CD4-positive, alpha-beta T cell (primary cell): ENCODE measurements at regions not wholly inside any gene's neighbourhood (a gene's known extent, or its start where the extent isn't known, plus 50 kb on each side); places are given as distances from the start of the nearest gene placed in this dataset.

Experiments
- ATAC-seq: fragments of 200-7000 bp; cut with Tn5 transposase; one replicate; pipeline ENCODE4 v1.10.0; 2022; ENCODE audit warnings: mild to moderate bottlenecking; ENCODE audit not compliant: poor library complexity
- CTCF ChIA-PET: fragments of 350-600 bp; sonication (Branson Sonifier 250); formaldehyde crosslinking; loops from one replicate; lab custom pipeline; 2021; ENCODE audit warnings: antibody characterized with exemption, inconsistent platforms; lab: Charles Lee
- POLR2A ChIA-PET: fragments of 350-600 bp; sonication (Branson Sonifier 250); formaldehyde crosslinking; loops from one replicate; lab custom pipeline; 2021; ENCODE audit warnings: antibody characterized with exemption, inconsistent platforms; lab: Charles Lee
- DNase-seq, 14 experiments: peaks; one replicate each; pipeline ENCODE4 v3.0.0-alpha.2; 2013 to 2020; ENCODE audit warnings: mixed read lengths in 2 of 14
- H3K27ac ChIP-seq, 2 donors: one replicate each; pipeline versions ENCODE4 v1.5.1 to v1.7.0; 2013; ENCODE audit warnings: low read length in 2 of 2, low read depth in 1 of 2, mild to moderate bottlenecking in 1 of 2
- H3K27me3 ChIP-seq, 2 experiments: 1 replicate in 1 of 2; 2 replicates in 1 of 2; pipeline versions ENCODE4 v1.6.1 to v1.7.0; 2013; ENCODE audit warnings: low read length in 2 of 2, control low read depth in 1 of 2, mild to moderate bottlenecking in 1 of 2, moderate library complexity in 1 of 2; ENCODE audit not compliant: insufficient read depth in 2 of 2, control insufficient read depth in 1 of 2
- H3K36me3 ChIP-seq: one replicate; pipeline ENCODE4 v1.6.1; 2013; ENCODE audit warnings: low read length, control low read depth; ENCODE audit not compliant: insufficient read depth
- H3K4me1 ChIP-seq: one replicate; pipeline ENCODE4 v1.6.1; 2013; ENCODE audit warnings: low read length, control low read depth; ENCODE audit not compliant: insufficient read depth
- H3K4me3 ChIP-seq: one replicate; pipeline ENCODE4 v1.5.1; 2013; ENCODE audit warnings: mild to moderate bottlenecking, low read length, moderate library complexity
- H3K9me3 ChIP-seq, 2 experiments: 1 replicate in 1 of 2; 2 replicates in 1 of 2; pipeline versions ENCODE4 v1.6.1 to v1.7.0; 2013; ENCODE audit warnings: low read length in 2 of 2, mild to moderate bottlenecking in 2 of 2, control low read depth in 1 of 2, moderate library complexity in 1 of 2; ENCODE audit not compliant: control insufficient read depth in 1 of 2, insufficient read depth in 1 of 2
- H3K27ac Mint-ChIP-seq: one replicate; pipeline ENCODE4 v1.8.0; 2020; ENCODE audit warnings: mixed read lengths
- H3K27me3 Mint-ChIP-seq: one replicate; pipeline ENCODE4 v1.8.0; 2021; ENCODE audit warnings: mixed read lengths
- H3K36me3 Mint-ChIP-seq: one replicate; pipeline ENCODE4 v1.8.0; 2021; ENCODE audit warnings: low read depth, mixed read lengths
- H3K4me1 Mint-ChIP-seq: one replicate; pipeline ENCODE4 v1.8.0; 2021; ENCODE audit warnings: low read depth, mixed read lengths
- H3K4me3 Mint-ChIP-seq: one replicate; pipeline ENCODE4 v1.8.0; 2020; ENCODE audit warnings: mild to moderate bottlenecking, mixed read lengths
- H3K9me3 Mint-ChIP-seq: one replicate; pipeline ENCODE4 v1.8.0; 2020; ENCODE audit warnings: mixed read lengths
- intact Hi-C, 2 experiments: fragments of 100-400 bp; cut with DNase I in 1 of 2; cut with micrococcal nuclease in 1 of 2; formaldehyde crosslinking; loops; one replicate each; pipeline versions ENCODE4 v1.15.1 to v1.9.0; 2023 to 2025; cut with DNase I, micrococcal nuclease
- TF ChIP-seq, protein P1 (sequence below): fragments of 200-600 bp; IDR thresholded peaks from one replicate; pipeline ENCODE4 v1.8.0; 2022; ENCODE audit warnings: antibody characterized with exemption, mild to moderate bottlenecking

GRCh38 chr19:27876976-27877512 is 1335.9 kb downstream of the UQCRFS1 start:
- Mint-ChIP-seq H3K4me1 (no peaks in the 10 kb centered on the region), H3K27me3 (no peaks in the 10 kb centered on the region), H3K27ac (no peak overlapping the region), H3K9me3 (peaks cover 27% of the 10 kb centered on the region), H3K4me3 (no peak overlapping the region), H3K36me3 (peaks cover 8% of the 10 kb centered on the region)
- Histone ChIP-seq H3K27ac (no peak overlapping the region), H3K27me3 (no peaks in the 10 kb centered on the region), H3K4me3 (no peak overlapping the region), H3K36me3 (no peaks in the 10 kb centered on the region), H3K9me3 (peaks cover 0 to 4% of the 10 kb centered on the region in 2 experiments), H3K4me1 (no peaks in the 10 kb centered on the region)
- ATAC-seq (no peak), DNase-seq (no peak)
- ChIA-PET CTCF (no interaction called here), POLR2A (no interaction called here)
- TF ChIP-seq, protein P1, sequence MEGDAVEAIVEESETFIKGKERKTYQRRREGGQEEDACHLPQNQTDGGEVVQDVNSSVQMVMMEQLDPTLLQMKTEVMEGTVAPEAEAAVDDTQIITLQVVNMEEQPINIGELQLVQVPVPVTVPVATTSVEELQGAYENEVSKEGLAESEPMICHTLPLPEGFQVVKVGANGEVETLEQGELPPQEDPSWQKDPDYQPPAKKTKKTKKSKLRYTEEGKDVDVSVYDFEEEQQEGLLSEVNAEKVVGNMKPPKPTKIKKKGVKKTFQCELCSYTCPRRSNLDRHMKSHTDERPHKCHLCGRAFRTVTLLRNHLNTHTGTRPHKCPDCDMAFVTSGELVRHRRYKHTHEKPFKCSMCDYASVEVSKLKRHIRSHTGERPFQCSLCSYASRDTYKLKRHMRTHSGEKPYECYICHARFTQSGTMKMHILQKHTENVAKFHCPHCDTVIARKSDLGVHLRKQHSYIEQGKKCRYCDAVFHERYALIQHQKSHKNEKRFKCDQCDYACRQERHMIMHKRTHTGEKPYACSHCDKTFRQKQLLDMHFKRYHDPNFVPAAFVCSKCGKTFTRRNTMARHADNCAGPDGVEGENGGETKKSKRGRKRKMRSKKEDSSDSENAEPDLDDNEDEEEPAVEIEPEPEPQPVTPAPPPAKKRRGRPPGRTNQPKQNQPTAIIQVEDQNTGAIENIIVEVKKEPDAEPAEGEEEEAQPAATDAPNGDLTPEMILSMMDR: no peak
- intact Hi-C loops: no loop called here

GRCh38 chr19:27876489-27876888 is 1336.5 kb downstream of the UQCRFS1 start:
- no peak overlapping the region for H3K4me3 ChIP-seq
- CTCF ChIA-PET: no interaction called here
- intact Hi-C loops: no loop called here
- no peaks in the 10 kb centered on the region for H3K4me1 ChIP-seq
- H3K9me3 ChIP-seq: peaks cover 0 to 4% of the 10 kb centered on the region in 2 experiments
- Mint-ChIP-seq H3K27me3 (no peaks in the 10 kb centered on the region), H3K4me1 (no peaks in the 10 kb centered on the region), H3K36me3 (peaks cover 8% of the 10 kb centered on the region), H3K4me3 (no peak overlapping the region), H3K9me3 (peaks cover 28% of the 10 kb centered on the region), H3K27ac (no peak overlapping the region)
- ATAC-seq: no peak
- TF ChIP-seq, protein P1: no peak
- no peak for DNase-seq
- H3K27me3 ChIP-seq: no peaks in the 10 kb centered on the region
- POLR2A ChIA-PET: no interaction called here
- H3K36me3 ChIP-seq: no peaks in the 10 kb centered on the region
- no peak overlapping the region for H3K27ac ChIP-seq

- no peaks in the 10 kb centered on the region for H3K27me3 ChIP-seq
- no peaks in the 10 kb centered on the region for H3K36me3 ChIP-seq
- H3K4me3 ChIP-seq: no peak overlapping the region
- H3K9me3 ChIP-seq: peaks cover under 1 to 16% of the 10 kb centered on the region in 2 experiments
- no peaks in the 10 kb centered on the region for H3K4me1 ChIP-seq
- no peak overlapping the region for H3K27ac Mint-ChIP-seq
- H3K27me3 Mint-ChIP-seq: no peaks in the 10 kb centered on the region
- H3K36me3 Mint-ChIP-seq: peaks cover 15% of the 10 kb centered on the region
- H3K9me3 Mint-ChIP-seq: peaks cover 29% of the 10 kb centered on the region
- ATAC-seq: no peak
- H3K27ac ChIP-seq: no peak overlapping the region
- TF ChIP-seq, protein P1: no peak
- POLR2A ChIA-PET: no interaction called here
- no peaks in the 10 kb centered on the region for H3K4me1 Mint-ChIP-seq
- DNase-seq: no peak
- H3K4me3 Mint-ChIP-seq: no peak overlapping the region
- CTCF ChIA-PET: no interaction called here
- intact Hi-C loops: no loop called here
Measured at GRCh38 chr19:27872370-27872769, 1340.6 kb downstream of the UQCRFS1 start.
